ENCODE measurements at regions not wholly inside any gene's neighbourhood (a gene's known extent, or its start where the extent isn't known, plus 50 kb on each side); places are given as distances from the start of the nearest gene placed in this dataset.

GRCh38 chr11:128313931-128314330 lies 273.4 kb downstream of the ETS1 start:
- DNase-seq (ENCODE audit: low read depth): no peak
- no peak overlapping the region for H3K4me3 ChIP-seq (ENCODE audit: low read depth, low read length)
- no peak for TF ChIP-seq CTCF (IDR thresholded peaks at IDR 0.05; ENCODE audit: insufficient read depth, low read length)

DNA sequence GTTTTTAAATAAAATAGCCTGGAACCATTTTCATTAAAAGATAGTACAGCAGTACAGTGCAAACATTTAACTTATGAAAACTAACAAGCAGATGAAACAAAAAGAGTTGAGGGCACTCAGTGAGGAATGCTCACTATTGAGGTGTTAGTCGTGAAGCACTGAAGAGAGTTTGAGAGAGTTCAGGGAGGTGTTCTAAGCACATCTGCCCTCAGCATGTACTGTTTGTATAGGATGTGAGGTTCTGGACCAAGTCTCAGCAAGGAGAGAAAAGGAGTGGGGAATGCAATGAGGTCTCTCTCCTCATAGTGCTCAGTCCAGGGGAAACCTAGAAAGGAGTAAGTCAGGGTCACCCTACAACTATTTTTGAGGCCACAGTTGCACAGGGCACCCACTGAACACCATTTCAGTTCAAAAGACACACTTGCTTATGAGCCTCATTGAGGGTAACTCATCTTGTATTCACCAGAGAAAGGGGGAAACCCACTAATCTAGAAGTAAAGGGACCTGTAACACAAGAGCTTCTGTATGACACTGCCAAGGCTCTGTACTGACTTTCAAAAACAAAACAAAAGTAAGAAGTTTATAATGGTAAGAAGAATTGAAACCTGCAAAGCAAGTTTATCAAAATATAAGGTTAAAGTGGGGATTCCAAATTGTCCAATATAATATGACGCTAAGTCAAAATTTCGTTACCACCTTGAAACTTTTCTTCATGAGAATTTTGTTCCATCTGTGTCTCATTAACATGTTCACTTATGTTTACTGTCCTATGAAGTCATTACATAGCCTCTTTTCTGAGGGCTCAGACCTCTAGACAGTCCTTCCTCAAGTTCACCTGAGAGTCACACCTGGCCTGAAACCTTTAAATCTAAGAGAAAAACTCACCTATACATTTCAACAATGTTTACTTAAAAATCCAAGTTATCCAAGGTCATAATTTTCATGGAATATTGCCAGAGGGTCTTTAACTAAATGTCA lies 275.3 kb downstream of the ETS1 start:
- no peak for DNase-seq (ENCODE audit: low read depth)
- TF ChIP-seq CTCF (IDR thresholded peaks at IDR 0.05; ENCODE audit: insufficient read depth, low read length): no peak
- H3K4me3 ChIP-seq (ENCODE audit: low read depth, low read length): no peak overlapping the region

DNA sequence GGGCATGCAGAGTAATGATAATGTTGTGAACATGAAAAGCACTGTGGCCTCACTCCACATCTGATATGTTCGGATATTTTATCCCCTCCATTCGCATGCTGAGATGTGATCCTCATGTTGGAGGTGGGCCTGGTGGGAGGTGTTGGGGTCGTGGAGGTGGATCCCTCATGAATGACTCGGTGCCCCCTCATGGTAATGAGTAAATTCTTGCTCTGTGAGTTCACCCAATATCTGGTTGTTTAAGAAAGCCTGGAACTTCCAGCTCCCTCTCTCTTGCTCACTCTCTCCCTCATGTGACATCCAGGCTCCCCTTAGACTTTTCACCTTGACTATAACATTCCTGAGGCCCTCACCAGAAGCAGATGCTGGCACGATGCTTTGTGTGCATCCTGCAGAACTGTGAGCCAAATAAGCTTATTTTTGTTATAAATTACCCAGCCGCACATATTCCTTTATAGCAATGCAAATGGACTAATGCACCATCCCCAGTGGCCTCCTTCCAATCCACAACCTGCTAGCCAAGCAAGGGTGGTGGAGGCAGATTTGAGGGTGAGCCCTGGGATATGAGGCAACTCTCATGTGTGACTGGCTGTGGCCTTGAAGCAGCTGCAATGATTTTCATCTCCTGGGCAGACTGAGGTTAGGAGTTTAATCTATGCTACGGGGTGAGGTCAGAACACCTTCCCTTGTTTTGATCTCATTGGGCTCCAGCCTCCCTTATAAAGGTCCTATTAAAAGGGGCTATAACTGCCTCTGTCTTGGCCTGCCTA lies 276.5 kb downstream of the ETS1 start:
- no peak for DNase-seq (ENCODE audit: low read depth)
- TF ChIP-seq CTCF (IDR thresholded peaks at IDR 0.05; ENCODE audit: insufficient read depth, low read length): no peak
- no peak overlapping the region for H3K4me3 ChIP-seq (ENCODE audit: low read depth, low read length)

DNA sequence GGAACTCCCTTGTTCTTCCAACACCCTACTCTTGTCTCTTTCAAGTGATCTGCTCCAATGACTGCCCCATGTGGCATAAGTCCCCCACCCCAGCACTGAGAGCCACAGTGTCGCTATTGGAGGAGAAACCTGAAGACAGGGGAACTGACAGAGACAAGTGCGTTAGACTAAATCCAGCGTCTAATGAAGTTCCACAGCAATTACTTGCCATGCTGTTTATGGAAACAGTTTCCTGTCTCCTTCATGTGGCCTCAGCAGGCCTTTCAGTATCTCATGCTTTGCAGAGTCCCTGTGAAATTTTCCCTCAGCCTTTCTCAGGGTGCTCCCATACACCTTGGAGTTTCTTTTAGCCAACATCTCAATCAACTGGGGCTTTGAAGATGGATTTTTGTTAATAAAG lies 277.4 kb downstream of the ETS1 start:
- no peak overlapping the region for H3K4me3 ChIP-seq (ENCODE audit: low read depth, low read length)
- no peak for TF ChIP-seq CTCF (IDR thresholded peaks at IDR 0.05; ENCODE audit: insufficient read depth, low read length)
- no peak for DNase-seq (ENCODE audit: low read depth)

GRCh38 chr11:128308794-128309193 lies 278.6 kb downstream of the ETS1 start:
- no peak for TF ChIP-seq CTCF (IDR thresholded peaks at IDR 0.05; ENCODE audit: insufficient read depth, low read length)
- H3K4me3 ChIP-seq (ENCODE audit: low read depth, low read length): no peak overlapping the region
- DNase-seq (ENCODE audit: low read depth): no peak

- TF ChIP-seq CTCF (IDR thresholded peaks at IDR 0.05; ENCODE audit: insufficient read depth, low read length): no peak
- H3K4me3 ChIP-seq (ENCODE audit: low read depth, low read length): no peak overlapping the region
- DNase-seq (ENCODE audit: low read depth): no peak
Observed at GRCh38 chr11:128305588-128305987, 281.8 kb downstream of the ETS1 start.

Data from fibroblast of the aortic adventitia (primary cell).